ENCODE measurements at regions not wholly inside any gene's neighbourhood (a gene's known extent, or its start where the extent isn't known, plus 50 kb on each side); places are given as distances from the start of the nearest gene placed in this dataset.

DNA sequence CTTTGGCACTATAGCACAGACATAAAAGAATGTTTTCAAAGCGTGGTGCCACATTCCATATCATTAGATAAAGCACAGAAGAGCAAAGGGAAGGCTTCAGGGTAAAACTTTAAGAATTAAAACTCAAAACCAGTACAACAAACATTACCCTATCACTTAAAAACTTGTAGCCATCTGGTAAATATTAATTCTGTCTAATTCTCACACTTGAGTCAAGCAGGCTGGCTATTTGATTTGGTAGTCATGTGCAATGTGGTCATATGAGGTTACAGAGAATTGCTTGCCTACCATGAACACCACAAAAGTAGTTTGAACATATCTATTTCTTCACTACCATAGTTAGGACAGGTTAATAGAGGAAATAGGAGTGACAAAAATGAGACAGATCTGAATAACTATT lies 244.9 kb downstream of the IRS1 start:
- DNase-seq (ENCODE audit: low read depth in 1 of 2, low spot score in 1 of 2) (no peak), FAIRE-seq (no peak), ATAC-seq (no peak)
- H3K4me3 ChIP-seq, result no peak overlapping the region
- no peaks in the 10 kb centered on the region for H3K4me1 ChIP-seq
- H3K27ac ChIP-seq, result no peak overlapping the region
- ChIA-PET POLR2A (no interaction called here), CTCF (no interaction called here)
- H3K4me2 ChIP-seq, result no peak overlapping the region
- 0 out of 3 replicates have a peak, but pooled peaks cover 2% of the 10 kb centered on the region for H3K9me3 ChIP-seq
- TF ChIP-seq JUN (IDR thresholded peaks at IDR 0.05) (no peak), EHMT2 (IDR thresholded peaks at IDR 0.05; ENCODE audit: low read depth) (no peak), ZSCAN20 (CRISPR knock-in tag; IDR thresholded peaks at IDR 0.05) (no peak), FOSB (CRISPR knock-in tag; IDR thresholded peaks at IDR 0.05) (no peak), BCL3 (IDR thresholded peaks at IDR 0.05) (no peak), POLR2A (IDR thresholded peaks at IDR 0.05; ENCODE audit: low read length) (no peak), GATA3 (IDR thresholded peaks at IDR 0.05; ENCODE audit: borderline replicate concordance) (no peak), ZC3H11A (IDR thresholded peaks at IDR 0.05) (no peak), HEYL (CRISPR knock-in tag; IDR thresholded peaks at IDR 0.05) (no peak)
- TF ChIP-seq, protein P1, sequence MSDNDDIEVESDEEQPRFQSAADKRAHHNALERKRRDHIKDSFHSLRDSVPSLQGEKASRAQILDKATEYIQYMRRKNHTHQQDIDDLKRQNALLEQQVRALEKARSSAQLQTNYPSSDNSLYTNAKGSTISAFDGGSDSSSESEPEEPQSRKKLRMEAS (IDR thresholded peaks at IDR 0.05), result no peak
- TF ChIP-seq, protein P2, sequence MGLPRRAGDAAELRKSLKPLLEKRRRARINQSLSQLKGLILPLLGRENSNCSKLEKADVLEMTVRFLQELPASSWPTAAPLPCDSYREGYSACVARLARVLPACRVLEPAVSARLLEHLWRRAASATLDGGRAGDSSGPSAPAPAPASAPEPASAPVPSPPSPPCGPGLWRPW (IDR thresholded peaks at IDR 0.05), result no peak
- WGBS (ENCODE audit: missing lambda C conversion rate), result 77% methylated on average over 1 of the region's 1 CpG

GRCh38 chr2:226553333-226553732 lies 246.3 kb downstream of the IRS1 start:
- WGBS (ENCODE audit: missing lambda C conversion rate), result 84% methylated on average over 3 of the region's 3 CpGs
- FAIRE-seq, result no peak
- POLR2A ChIA-PET, result no interaction called here

More at GRCh38 chr2:226553333-226553732, 246.3 kb downstream of the IRS1 start:
- H3K4me1 ChIP-seq, result 0 out of 3 replicates have a peak, but pooled peaks cover 3% of the 10 kb centered on the region
- DNase-seq (ENCODE audit: low read depth in 1 of 2, low spot score in 1 of 2) (no peak), ATAC-seq (no peak)
- H3K27ac ChIP-seq, result no peak overlapping the region
- CTCF ChIA-PET, result no interaction called here
- TF ChIP-seq ZFP36 (IDR thresholded peaks at IDR 0.05; ENCODE audit: borderline replicate concordance, partially characterized antibody), result no peak
- no peak for TF ChIP-seq HOXB5 (CRISPR knock-in tag; IDR thresholded peaks at IDR 0.05)
- TF ChIP-seq ZNF302 (CRISPR knock-in tag; IDR thresholded peaks at IDR 0.05), result no peak
- TF ChIP-seq, protein P3, sequence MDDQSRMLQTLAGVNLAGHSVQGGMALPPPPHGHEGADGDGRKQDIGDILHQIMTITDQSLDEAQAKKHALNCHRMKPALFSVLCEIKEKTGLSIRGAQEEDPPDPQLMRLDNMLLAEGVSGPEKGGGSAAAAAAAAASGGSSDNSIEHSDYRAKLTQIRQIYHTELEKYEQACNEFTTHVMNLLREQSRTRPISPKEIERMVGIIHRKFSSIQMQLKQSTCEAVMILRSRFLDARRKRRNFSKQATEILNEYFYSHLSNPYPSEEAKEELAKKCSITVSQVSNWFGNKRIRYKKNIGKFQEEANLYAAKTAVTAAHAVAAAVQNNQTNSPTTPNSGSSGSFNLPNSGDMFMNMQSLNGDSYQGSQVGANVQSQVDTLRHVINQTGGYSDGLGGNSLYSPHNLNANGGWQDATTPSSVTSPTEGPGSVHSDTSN (IDR thresholded peaks at IDR 0.05), result no peak
- no peak for TF ChIP-seq ESRRA (IDR thresholded peaks at IDR 0.05; ENCODE audit: borderline replicate concordance, low read length)
- TF ChIP-seq CEBPB (IDR thresholded peaks at IDR 0.05), result no peak
- TF ChIP-seq, protein P4, sequence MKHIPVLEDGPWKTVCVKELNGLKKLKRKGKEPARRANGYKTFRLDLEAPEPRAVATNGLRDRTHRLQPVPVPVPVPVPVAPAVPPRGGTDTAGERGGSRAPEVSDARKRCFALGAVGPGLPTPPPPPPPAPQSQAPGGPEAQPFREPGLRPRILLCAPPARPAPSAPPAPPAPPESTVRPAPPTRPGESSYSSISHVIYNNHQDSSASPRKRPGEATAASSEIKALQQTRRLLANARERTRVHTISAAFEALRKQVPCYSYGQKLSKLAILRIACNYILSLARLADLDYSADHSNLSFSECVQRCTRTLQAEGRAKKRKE (CRISPR knock-in tag; IDR thresholded peaks at IDR 0.05; ENCODE audit: low read depth), result no peak
- TF ChIP-seq CBX8 (IDR thresholded peaks at IDR 0.05), result no peak
- TF ChIP-seq, protein P2 (IDR thresholded peaks at IDR 0.05), result no peak
- TF ChIP-seq NR3C1 (IDR thresholded peaks at IDR 0.05), result no peak
- TF ChIP-seq TFCP2L1 (CRISPR knock-in tag; IDR thresholded peaks at IDR 0.05), result no peak
- TF ChIP-seq, protein P1 (IDR thresholded peaks at IDR 0.05), result no peak
- TF ChIP-seq RAD21 (conservative IDR thresholded peaks at IDR 0.05 in 1 of 2, IDR thresholded peaks at IDR 0.05 in 1 of 2), result no peak
- TF ChIP-seq KDM1A (IDR thresholded peaks at IDR 0.05; ENCODE audit: low read depth), result no peak
- TF ChIP-seq, protein P5, sequence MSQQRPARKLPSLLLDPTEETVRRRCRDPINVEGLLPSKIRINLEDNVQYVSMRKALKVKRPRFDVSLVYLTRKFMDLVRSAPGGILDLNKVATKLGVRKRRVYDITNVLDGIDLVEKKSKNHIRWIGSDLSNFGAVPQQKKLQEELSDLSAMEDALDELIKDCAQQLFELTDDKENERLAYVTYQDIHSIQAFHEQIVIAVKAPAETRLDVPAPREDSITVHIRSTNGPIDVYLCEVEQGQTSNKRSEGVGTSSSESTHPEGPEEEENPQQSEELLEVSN (IDR thresholded peaks at IDR 0.05; ENCODE audit: borderline replicate concordance, low read depth), result no peak
- TF ChIP-seq JUNB (IDR thresholded peaks at IDR 0.05), result no peak
- TF ChIP-seq HOXA7 (CRISPR knock-in tag; IDR thresholded peaks at IDR 0.05), result no peak
- 0 out of 3 replicates have a peak, but pooled peaks cover 2% of the 10 kb centered on the region for H3K9me3 ChIP-seq
- H3K4me2 ChIP-seq, result no peak overlapping the region
- no peak overlapping the region for H3K4me3 ChIP-seq

Measured in A549 (cell line).